Heart left ventricle (tissue), 13 donors: ENCODE measurements at regions not wholly inside any gene's neighbourhood (a gene's known extent, or its start where the extent isn't known, plus 50 kb on each side); places are given as distances from the start of the nearest gene placed in this dataset.

Experiments
- CTCF ChIP-seq, 12 donors: fragments of 200-600 bp; sonication (generic) in 4 of 12; IDR thresholded peaks; one replicate each; pipeline versions ENCODE4 v1.5.0 to v1.8.0; 2018 to 2022; ENCODE audit warnings: antibody characterized with exemption in 12 of 12, mild to moderate bottlenecking in 5 of 12
- POLR2A ChIP-seq, 2 donors: fragments of 450-650 bp; IDR thresholded peaks; one replicate each; pipeline ENCODE4 v1.6.1; 2017; ENCODE audit warnings: antibody characterized with exemption in 2 of 2, mild to moderate bottlenecking in 2 of 2, moderate library complexity in 2 of 2
- donor health status: ischemic (EF 13 %, LVEDD 7.1; RV severe dilation, severe dysfunction).
- donor health status: DM: no; HTN: yes; CAD: no.
- donor health status: DM: no; HTN: no; CAD: no.
- donor health status: ischemic (EF 25% LVEDD 6.9; RV normal size, moderate dysfunction).
- donor health status: ischemic (EF 25% LVEDD 5.7; RV mildly dilated, moderate dysfunction).
- donor health status: ischemic (EF 35%, LVEDD 5.7; RV mildly dilated, moderate dysfunction).
- donor health status: nonischemic (EF 11% LVEDD 7.7; RV severe dilation, severe dysfunction).
- donor health status: DM: yes; HTN: yes; CAD: no.
- donor health status: PGD.
- donor health status: ischemic (EF 29% LVEDD 5.4; RV normal size, mild dysfunction).
- donor health status: nonischemic (EF 23%, LVEDD 6.1; RV moderate dilation, normal function).

GRCh38 chr2:58876126-58876525 lies 635.0 kb upstream of the FANCL start:
- TF ChIP-seq CTCF (IDR thresholded peaks at IDR 0.05) (no peak), POLR2A (IDR thresholded peaks at IDR 0.05) (no peak)
